ENCODE measurements at regions not wholly inside any gene's neighbourhood (a gene's known extent, or its start where the extent isn't known, plus 50 kb on each side); places are given as distances from the start of the nearest gene placed in this dataset.

- no peaks in the 10 kb centered on the region for H3K36me3 ChIP-seq
- DNase-seq: no peak
- intact Hi-C loops (cut with micrococcal nuclease): no loop called here
Measured at GRCh38 chr13:68851026-68851425, 1256.6 kb upstream of the ATXN8OS start.

GRCh38 chr13:68850160-68850559, 1257.5 kb upstream of the ATXN8OS start:
- Histone ChIP-seq H3K27ac (replicated peaks) (no peak overlapping the region), H3K36me3 (no peaks in the 10 kb centered on the region), H3K9me3 (replicated peaks) (peaks cover 12% of the 10 kb centered on the region), H3K4me3 (no peak overlapping the region), H3K4me1 (no peaks in the 10 kb centered on the region), H3K27me3 (ENCODE audit: low read depth) (no peaks in the 10 kb centered on the region)
- no peak for DNase-seq
- intact Hi-C loops (cut with micrococcal nuclease): no loop called here
- no peak for TF ChIP-seq CTCF (IDR thresholded peaks at IDR 0.05; ENCODE audit: borderline replicate concordance)

More at GRCh38 chr13:68851026-68851425, 1256.6 kb upstream of the ATXN8OS start:
- Histone ChIP-seq H3K4me1 (no peaks in the 10 kb centered on the region), H3K4me3 (no peak overlapping the region), H3K27me3 (ENCODE audit: low read depth) (no peaks in the 10 kb centered on the region), H3K27ac (replicated peaks) (no peak overlapping the region), H3K9me3 (replicated peaks) (peaks cover 4% of the 10 kb centered on the region)
- TF ChIP-seq CTCF (IDR thresholded peaks at IDR 0.05; ENCODE audit: borderline replicate concordance): no peak

- Histone ChIP-seq H3K27me3 (ENCODE audit: low read depth) (no peaks in the 10 kb centered on the region), H3K4me1 (no peaks in the 10 kb centered on the region), H3K36me3 (no peaks in the 10 kb centered on the region), H3K27ac (replicated peaks) (no peak overlapping the region), H3K9me3 (replicated peaks) (peaks cover 23% of the 10 kb centered on the region), H3K4me3 (no peak overlapping the region)
- TF ChIP-seq CTCF (IDR thresholded peaks at IDR 0.05; ENCODE audit: borderline replicate concordance): no peak
- DNase-seq: no peak
- intact Hi-C loops (cut with micrococcal nuclease): no loop called here
Measured at GRCh38 chr13:68846663-68847062, 1261.0 kb upstream of the ATXN8OS start.

- no peak for DNase-seq
- no peak for TF ChIP-seq CTCF (IDR thresholded peaks at IDR 0.05; ENCODE audit: borderline replicate concordance)
- Histone ChIP-seq H3K9me3 (replicated peaks) (peaks cover 11% of the 10 kb centered on the region), H3K4me1 (no peaks in the 10 kb centered on the region), H3K4me3 (no peak overlapping the region), H3K27me3 (ENCODE audit: low read depth) (no peaks in the 10 kb centered on the region), H3K27ac (replicated peaks) (no peak overlapping the region), H3K36me3 (no peaks in the 10 kb centered on the region)
- intact Hi-C loops (cut with micrococcal nuclease): no loop called here
Measured at GRCh38 chr13:68834375-68834774, 1273.3 kb upstream of the ATXN8OS start.

GRCh38 chr13:68816715-68817114, 1290.9 kb upstream of the ATXN8OS start:
- Histone ChIP-seq H3K36me3 (no peaks in the 10 kb centered on the region), H3K9me3 (replicated peaks) (no peaks in the 10 kb centered on the region), H3K27ac (replicated peaks) (no peak overlapping the region), H3K4me1 (no peaks in the 10 kb centered on the region), H3K27me3 (ENCODE audit: low read depth) (no peaks in the 10 kb centered on the region), H3K4me3 (no peak overlapping the region)
- DNase-seq: no peak
- intact Hi-C loops (cut with micrococcal nuclease): no loop called here
- no peak for TF ChIP-seq CTCF (IDR thresholded peaks at IDR 0.05; ENCODE audit: borderline replicate concordance)
